Breast epithelium (tissue), 4 donors: ENCODE measurements at regions not wholly inside any gene's neighbourhood (a gene's known extent, or its start where the extent isn't known, plus 50 kb on each side); places are given as distances from the start of the nearest gene placed in this dataset.

Source experiments
- DNase-seq, 2 donors: peaks; one replicate each; pipeline ENCODE4 v3.0.0-alpha.2; 2019; ENCODE audit warnings: low spot score in 2 of 2
- H3K27ac ChIP-seq, 2 donors: fragments of 200-600 bp; sonication (generic) in 1 of 2; one replicate each; pipeline ENCODE4 v1.5.1; 2016 to 2019; ENCODE audit warnings: mild to moderate bottlenecking in 1 of 2
- H3K27me3 ChIP-seq, 2 donors: fragments of 200-600 bp; sonication (generic) in 1 of 2; one replicate each; pipeline versions ENCODE4 v1.5.1 to v1.6.0; 2017 to 2019; ENCODE audit warnings: control low read depth in 1 of 2, mild to moderate bottlenecking in 1 of 2
- H3K36me3 ChIP-seq: fragments of 200-600 bp; one replicate; pipeline ENCODE4 v1.5.1; 2019
- H3K4me1 ChIP-seq, 2 donors: fragments of 200-600 bp; sonication (generic); one replicate each; pipeline ENCODE4 v1.5.1; 2016 to 2019; ENCODE audit warnings: control low read depth in 1 of 2
- H3K4me3 ChIP-seq, 3 donors: fragments of 200-600 bp; sonication (generic); 1 replicate in 2 of 3; 2 replicates in 1 of 3; pipeline ENCODE4 v1.5.1; 2016 to 2019; ENCODE audit warnings: mild to moderate bottlenecking in 3 of 3, moderate library complexity in 2 of 3
- H3K9me3 ChIP-seq, 2 donors: fragments of 200-600 bp; sonication (generic) in 1 of 2; one replicate each; pipeline ENCODE4 v1.5.1; 2016 to 2019; ENCODE audit warnings: control low read depth in 1 of 2
- CTCF ChIP-seq, 3 donors: fragments of 450-650 bp; IDR thresholded peaks; one replicate each; pipeline ENCODE4 v1.5.1; 2016 to 2017; ENCODE audit warnings: antibody characterized with exemption in 3 of 3, mild to moderate bottlenecking in 3 of 3, moderate library complexity in 3 of 3
- POLR2A ChIP-seq: fragments of 450-650 bp; IDR thresholded peaks from one replicate; pipeline ENCODE4 v1.6.1; 2016; ENCODE audit warnings: antibody characterized with exemption, mild to moderate bottlenecking, moderate library complexity
- POLR2AphosphoS5 ChIP-seq, 3 donors: sonication (generic); formaldehyde crosslinking; IDR thresholded peaks; one replicate each; pipeline ENCODE4 v1.6.1; 2017; ENCODE audit warnings: antibody characterized with exemption in 3 of 3
- intact Hi-C: fragments of 100-400 bp; cut with DNase I; formaldehyde crosslinking; loops from one replicate; pipeline ENCODE4 v1.15.1; 2023; ENCODE audit warnings: low total_unique reads

DNA sequence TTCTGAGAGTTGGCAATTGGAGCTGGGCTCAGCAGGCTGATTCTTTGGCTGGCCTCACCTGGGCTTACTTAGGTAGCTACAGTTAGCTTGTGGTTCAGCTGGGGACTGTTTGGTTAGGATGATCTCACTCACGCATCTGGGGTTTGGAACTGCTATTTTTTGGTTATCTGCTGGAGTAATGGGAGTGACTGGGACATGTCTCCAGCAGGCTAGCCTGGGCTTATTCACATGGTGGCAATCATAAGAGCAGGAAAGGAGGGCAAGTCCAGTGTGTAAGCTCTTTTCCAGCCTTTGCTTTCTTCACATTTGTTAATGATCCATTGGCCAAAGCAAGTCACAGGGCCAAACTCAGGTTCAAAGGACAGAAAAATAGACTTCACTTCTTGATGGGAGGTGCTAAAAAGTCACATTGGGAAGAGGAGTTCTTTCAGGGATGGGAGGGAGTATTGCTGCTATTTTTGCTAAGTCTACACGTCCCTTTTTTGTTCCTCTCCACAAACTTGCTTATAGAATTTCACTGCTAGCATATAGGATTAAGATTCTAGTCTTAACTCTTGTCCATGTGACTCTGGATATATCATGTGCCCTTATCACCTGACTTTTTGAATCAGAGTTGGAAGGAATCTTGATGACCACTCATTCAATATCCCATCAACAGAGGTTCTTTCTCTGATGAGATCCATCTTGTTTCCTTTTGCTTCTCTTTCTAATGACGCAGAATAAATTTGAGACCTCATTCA is 174.0 kb downstream of the ZFP36L2 start:
- Histone ChIP-seq H3K27me3 (no peaks in the 10 kb centered on the region), H3K36me3 (no peaks in the 10 kb centered on the region), H3K27ac (no peak overlapping the region), H3K4me1 (no peaks in the 10 kb centered on the region), H3K9me3 (no peaks in the 10 kb centered on the region), H3K4me3 (no peak overlapping the region)
- no peak for TF ChIP-seq POLR2AphosphoS5 (IDR thresholded peaks at IDR 0.05)
- no peak for TF ChIP-seq CTCF (IDR thresholded peaks at IDR 0.05)
- TF ChIP-seq POLR2A = no peak
- intact Hi-C loops = no loop called here
- no peak for DNase-seq

GRCh38 chr2:43051338-43051737 is 175.1 kb downstream of the ZFP36L2 start:
- Histone ChIP-seq H3K27me3 (no peaks in the 10 kb centered on the region), H3K36me3 (no peaks in the 10 kb centered on the region), H3K9me3 (no peaks in the 10 kb centered on the region), H3K4me1 (peaks cover 0 to 3% of the 10 kb centered on the region in 2 donors), H3K4me3 (no peak overlapping the region), H3K27ac (peak overlapping the region; percentile 40 to 62)
- intact Hi-C loops = no loop called here
- DNase-seq = no peak
- TF ChIP-seq POLR2AphosphoS5 (IDR thresholded peaks at IDR 0.05) (no peak), CTCF (IDR thresholded peaks at IDR 0.05) (no peak), POLR2A (no peak)

DNA sequence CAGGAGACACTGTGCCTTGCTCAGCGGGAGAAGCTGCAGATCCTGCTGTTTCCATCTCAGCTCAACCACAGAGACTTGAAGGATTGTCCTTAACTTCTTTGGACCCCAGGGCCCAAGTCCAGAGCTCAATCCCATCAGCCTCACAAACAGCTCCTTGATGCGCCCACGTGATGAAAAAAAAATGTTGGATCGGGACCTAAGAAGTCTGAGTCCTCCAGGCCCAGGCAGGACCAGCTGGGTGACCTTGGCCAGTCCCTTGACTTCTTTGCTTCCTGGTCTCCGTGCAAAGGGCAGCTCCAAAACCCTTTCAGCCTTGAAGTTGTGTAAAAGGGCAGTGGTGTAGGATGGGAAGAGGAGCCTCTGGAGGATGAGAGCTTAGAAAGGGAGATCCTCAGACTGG is 175.5 kb downstream of the ZFP36L2 start:
- Histone ChIP-seq H3K36me3 (no peaks in the 10 kb centered on the region), H3K4me1 (peaks cover 0 to 8% of the 10 kb centered on the region in 2 donors), H3K4me3 (no peak overlapping the region), H3K27ac (peak overlapping the region; percentile 40 to 62), H3K9me3 (no peaks in the 10 kb centered on the region), H3K27me3 (no peaks in the 10 kb centered on the region)
- no peak for DNase-seq
- intact Hi-C loops = no loop called here
- TF ChIP-seq POLR2AphosphoS5 (IDR thresholded peaks at IDR 0.05) = no peak
- no peak for TF ChIP-seq CTCF (IDR thresholded peaks at IDR 0.05)
- no peak for TF ChIP-seq POLR2A

DNA sequence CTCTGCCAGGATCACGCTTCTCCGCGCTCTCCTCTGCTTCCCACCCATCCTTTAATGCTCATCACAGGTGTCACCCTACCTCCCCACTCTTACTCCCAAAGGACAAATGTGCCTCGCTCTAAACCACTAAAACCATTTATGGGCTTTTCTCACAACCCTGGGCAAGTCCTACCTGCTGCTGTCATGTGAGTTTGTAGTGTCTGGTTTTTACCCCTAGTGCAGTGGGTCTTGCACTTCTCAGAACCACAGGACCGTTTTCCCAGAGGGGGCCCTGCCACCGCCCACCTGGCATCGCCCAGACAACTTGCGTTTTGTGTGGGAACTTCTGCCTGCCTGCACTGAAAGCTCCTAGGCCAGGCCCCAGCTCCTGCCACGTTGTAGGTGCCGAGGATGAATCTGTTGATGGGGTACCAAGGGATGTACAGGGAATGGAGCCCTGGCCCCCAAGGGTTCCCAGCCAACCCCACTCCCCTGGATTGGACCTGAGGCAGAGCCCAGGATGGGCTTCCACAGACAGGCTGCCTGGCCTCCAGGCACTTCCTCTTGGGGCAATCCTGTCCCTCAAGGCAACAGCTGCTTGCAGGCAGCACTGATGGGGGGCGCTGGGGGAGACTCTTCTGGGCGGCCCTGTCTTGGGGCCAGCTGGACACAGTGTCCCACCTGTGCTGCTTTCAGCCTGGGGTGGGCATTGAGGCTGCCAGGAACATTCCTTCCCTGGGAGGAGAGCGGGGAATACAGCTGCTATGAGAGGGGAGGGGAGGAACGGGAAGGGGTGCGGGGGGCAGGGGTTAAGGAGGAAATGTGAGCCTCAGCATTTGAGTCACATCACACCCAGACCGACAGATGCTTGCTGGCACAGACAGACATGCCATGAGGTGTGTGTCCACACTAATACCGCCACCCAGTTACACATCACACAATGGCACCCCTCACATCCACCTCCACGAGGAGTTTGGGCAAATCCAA is 176.3 kb downstream of the ZFP36L2 start:
- Histone ChIP-seq H3K27ac (peak overlapping the region; percentile 40 to 62), H3K4me3 (no peak overlapping the region), H3K9me3 (no peaks in the 10 kb centered on the region), H3K27me3 (no peaks in the 10 kb centered on the region), H3K36me3 (no peaks in the 10 kb centered on the region), H3K4me1 (peaks cover 0 to 10% of the 10 kb centered on the region in 2 donors)
- intact Hi-C loops = no loop called here
- TF ChIP-seq POLR2AphosphoS5 (IDR thresholded peaks at IDR 0.05) = no peak
- no peak for TF ChIP-seq POLR2A
- TF ChIP-seq CTCF (IDR thresholded peaks at IDR 0.05) = no peak
- DNase-seq = peak in 1 of 2 donors; percentile 77
